Activated CD4-positive, alpha-beta memory T cell treated with anti-CD3 and anti-CD28 coated beads for 36 hours (primary cell): ENCODE measurements at regions not wholly inside any gene's neighbourhood (a gene's known extent, or its start where the extent isn't known, plus 50 kb on each side); places are given as distances from the start of the nearest gene placed in this dataset.

Source experiments
- CTCF ChIA-PET: fragments of 350-600 bp; sonication (Branson Sonifier 250); formaldehyde crosslinking; loops from one replicate; lab custom pipeline; 2021; ENCODE audit warnings: antibody characterized with exemption, inconsistent platforms; lab: Charles Lee
- POLR2A ChIA-PET: fragments of 350-600 bp; sonication (Branson Sonifier 250); formaldehyde crosslinking; loops from one replicate; lab custom pipeline; 2021; ENCODE audit warnings: antibody characterized with exemption; lab: Charles Lee
- DNase-seq: peaks from one replicate; pipeline ENCODE4 v3.0.0-alpha.2; 2020
- H3K27ac Mint-ChIP-seq: one replicate; pipeline ENCODE4 v1.8.0; 2021; ENCODE audit warnings: mixed read lengths
- H3K27me3 Mint-ChIP-seq: one replicate; pipeline ENCODE4 v1.8.0; 2021; ENCODE audit warnings: mixed read lengths
- H3K36me3 Mint-ChIP-seq: one replicate; pipeline ENCODE4 v1.8.0; 2021; ENCODE audit warnings: mixed read lengths
- H3K4me1 Mint-ChIP-seq: one replicate; pipeline ENCODE4 v1.8.0; 2021; ENCODE audit warnings: low read depth, mixed read lengths
- H3K4me3 Mint-ChIP-seq: one replicate; pipeline ENCODE4 v1.8.0; 2021; ENCODE audit warnings: mild to moderate bottlenecking, mixed read lengths
- H3K9me3 Mint-ChIP-seq: one replicate; pipeline ENCODE4 v1.8.0; 2021; ENCODE audit warnings: mixed read lengths
- intact Hi-C: fragments of 100-400 bp; cut with micrococcal nuclease; formaldehyde crosslinking; loops from one replicate; pipeline ENCODE4 v1.15.1; 2023

DNA sequence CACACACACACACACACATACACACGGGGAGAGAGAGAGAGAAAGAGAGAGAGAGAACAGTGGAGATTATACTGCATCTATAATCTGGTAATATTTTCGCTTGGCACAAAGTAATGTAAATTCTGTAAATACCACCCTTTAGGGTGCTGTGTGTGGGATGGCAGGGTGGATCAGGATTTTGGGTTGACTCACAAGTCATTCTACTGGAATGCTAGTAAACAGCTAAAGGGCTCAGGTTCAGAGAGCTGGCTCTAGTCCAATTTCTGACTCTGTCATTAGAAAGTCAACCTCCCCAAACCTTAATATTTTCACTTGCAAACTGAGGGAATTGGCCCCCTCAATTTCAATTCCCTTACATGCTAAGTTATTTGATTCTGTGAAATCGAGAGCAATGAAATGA lies 308.3 kb downstream of the TSN start:
- H3K4me3 Mint-ChIP-seq, result no peak overlapping the region
- no peak overlapping the region for H3K27ac Mint-ChIP-seq
- intact Hi-C loops, result no loop called here
- no peak for DNase-seq
- peaks cover 2% of the 10 kb centered on the region for H3K27me3 Mint-ChIP-seq
- ChIA-PET CTCF (no interaction called here), POLR2A (no interaction called here)
- H3K4me1 Mint-ChIP-seq, result no peaks in the 10 kb centered on the region
- no peaks in the 10 kb centered on the region for H3K36me3 Mint-ChIP-seq
- H3K9me3 Mint-ChIP-seq, result no peaks in the 10 kb centered on the region

DNA sequence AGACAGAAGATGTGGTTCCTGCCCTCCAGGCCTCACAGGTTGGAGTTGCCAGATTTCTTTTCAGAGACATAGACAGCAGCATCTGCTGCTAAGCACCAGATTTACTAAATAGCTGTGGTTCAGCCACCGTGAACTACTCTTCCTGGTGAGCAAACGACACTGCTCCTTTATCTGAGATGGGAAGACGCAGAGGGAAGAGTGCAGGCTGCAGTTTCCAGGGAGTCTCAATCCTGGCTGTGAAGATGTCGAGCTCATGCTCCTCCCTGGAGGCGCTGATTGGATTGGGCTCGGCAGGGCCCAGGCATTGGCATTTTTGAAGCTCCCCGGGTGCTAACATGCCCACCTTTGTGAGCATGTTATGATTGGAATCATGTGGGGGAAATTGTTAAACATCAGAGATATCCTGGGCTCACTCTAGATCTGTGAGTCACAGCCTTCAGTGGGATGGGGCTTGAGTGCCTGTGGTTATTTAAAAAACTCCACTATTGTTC lies 314.8 kb downstream of the TSN start:
- Mint-ChIP-seq H3K27me3 (peaks cover 1% of the 10 kb centered on the region), H3K36me3 (no peaks in the 10 kb centered on the region), H3K4me1 (no peaks in the 10 kb centered on the region), H3K4me3 (no peak overlapping the region), H3K27ac (no peak overlapping the region), H3K9me3 (no peaks in the 10 kb centered on the region)
- ChIA-PET POLR2A (no interaction called here), CTCF (no interaction called here)
- no peak for DNase-seq
- intact Hi-C loops, result no loop called here

DNA sequence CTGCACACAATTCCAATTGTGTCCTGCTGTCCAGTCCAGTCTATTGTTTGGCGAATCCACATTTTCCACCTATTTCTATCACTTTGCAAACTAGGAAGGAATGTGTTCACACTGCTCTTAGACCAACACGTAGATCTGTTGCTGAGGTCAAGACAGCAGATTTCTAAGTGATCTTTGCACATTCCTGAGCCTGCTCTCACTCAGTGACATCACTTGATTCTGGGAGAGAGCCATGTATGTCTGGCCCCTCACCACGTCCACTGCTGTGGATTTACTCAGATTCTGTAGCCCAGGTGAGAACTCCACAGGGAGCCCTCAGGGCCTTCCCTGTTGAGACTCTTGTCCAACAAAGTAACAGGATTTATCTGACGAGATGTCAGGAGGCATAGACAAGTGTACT lies 317.2 kb downstream of the TSN start:
- no peak overlapping the region for H3K27ac Mint-ChIP-seq
- no peaks in the 10 kb centered on the region for H3K27me3 Mint-ChIP-seq
- no peaks in the 10 kb centered on the region for H3K4me1 Mint-ChIP-seq
- ChIA-PET POLR2A (no interaction called here), CTCF (no interaction called here)
- intact Hi-C loops, result no loop called here
- H3K9me3 Mint-ChIP-seq, result no peaks in the 10 kb centered on the region
- no peak for DNase-seq
- H3K36me3 Mint-ChIP-seq, result no peaks in the 10 kb centered on the region
- no peak overlapping the region for H3K4me3 Mint-ChIP-seq

DNA sequence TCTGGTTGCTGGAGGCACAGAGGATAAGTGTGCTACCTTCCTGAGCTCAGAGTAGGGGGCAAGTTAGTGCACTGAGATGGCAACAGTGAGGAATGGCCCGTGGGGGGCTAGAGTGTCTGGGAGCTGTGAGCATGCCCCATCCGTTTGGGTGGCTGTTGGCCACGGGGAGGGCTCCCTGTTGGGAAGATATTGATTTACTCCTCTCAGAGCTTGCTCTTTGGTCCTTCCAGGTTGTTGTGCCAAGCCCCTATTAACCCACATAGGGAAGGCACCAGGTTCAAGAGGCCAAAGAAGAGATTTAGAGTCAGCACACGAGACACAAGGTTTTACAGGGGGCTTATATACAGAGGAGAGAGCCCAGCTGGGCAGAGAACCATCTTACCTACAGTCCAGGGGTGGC lies 318.8 kb downstream of the TSN start:
- Mint-ChIP-seq H3K27me3 (no peaks in the 10 kb centered on the region), H3K9me3 (no peaks in the 10 kb centered on the region), H3K27ac (no peak overlapping the region), H3K36me3 (no peaks in the 10 kb centered on the region), H3K4me3 (no peak overlapping the region), H3K4me1 (no peaks in the 10 kb centered on the region)
- no peak for DNase-seq
- POLR2A ChIA-PET, result no interaction called here
- intact Hi-C loops, result no loop called here
- CTCF ChIA-PET, result no interaction called here

DNA sequence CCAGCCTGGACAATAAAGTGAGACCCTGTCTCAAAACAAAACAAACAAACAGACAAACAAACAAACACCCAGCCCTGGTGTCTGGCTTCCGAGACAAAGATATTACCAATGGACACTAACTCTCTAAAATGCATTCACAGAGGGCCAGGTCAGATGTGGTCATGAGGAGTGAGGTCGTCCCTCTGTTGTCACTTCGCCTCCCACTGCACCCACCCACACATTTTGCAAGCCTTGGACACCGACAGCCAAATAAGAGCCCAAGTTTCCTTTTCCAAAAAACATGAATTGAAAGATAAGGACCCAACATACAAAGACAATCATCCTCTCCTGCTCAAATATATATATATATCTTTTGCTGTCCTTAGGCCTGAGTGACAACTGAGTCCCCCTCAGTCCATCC lies 319.9 kb downstream of the TSN start:
- no peaks in the 10 kb centered on the region for H3K9me3 Mint-ChIP-seq
- no peaks in the 10 kb centered on the region for H3K36me3 Mint-ChIP-seq
- no peaks in the 10 kb centered on the region for H3K4me1 Mint-ChIP-seq
- H3K4me3 Mint-ChIP-seq, result no peak overlapping the region
- no peak overlapping the region for H3K27ac Mint-ChIP-seq
- no peak for DNase-seq
- no peaks in the 10 kb centered on the region for H3K27me3 Mint-ChIP-seq
- POLR2A ChIA-PET, result no interaction called here
- intact Hi-C loops, result no loop called here
- CTCF ChIA-PET, result no interaction called here

DNA sequence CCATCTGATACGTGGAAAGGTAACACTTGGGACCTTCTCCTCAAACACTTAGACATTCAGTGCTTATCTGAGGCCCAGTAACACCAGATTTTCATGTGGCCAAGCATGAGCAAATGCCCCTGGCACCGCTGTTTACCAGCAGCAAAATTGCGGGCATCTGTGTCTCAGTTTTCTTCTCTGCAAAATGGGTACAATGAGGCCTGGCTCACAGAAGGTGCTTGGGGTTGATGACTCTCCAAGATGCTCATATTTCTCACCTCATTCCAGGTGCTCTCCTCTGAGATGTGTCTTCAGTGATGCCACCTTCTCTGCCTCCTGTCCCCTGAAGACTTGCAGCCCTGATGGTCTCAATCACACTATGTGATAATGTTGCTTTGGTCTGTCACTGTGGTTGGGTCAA lies 321.7 kb downstream of the TSN start:
- DNase-seq, result no peak
- ChIA-PET CTCF (interaction anchor here (0.5 kb wide), 1 partner anchor 785 kb away, joined by 3 read pairs; no protein-coding TSS in a partner anchor), POLR2A (no interaction called here)
- H3K27me3 Mint-ChIP-seq, result no peaks in the 10 kb centered on the region
- intact Hi-C loops, result no loop called here
- H3K9me3 Mint-ChIP-seq, result no peaks in the 10 kb centered on the region
- no peak overlapping the region for H3K4me3 Mint-ChIP-seq
- H3K4me1 Mint-ChIP-seq, result no peaks in the 10 kb centered on the region
- no peaks in the 10 kb centered on the region for H3K36me3 Mint-ChIP-seq
- H3K27ac Mint-ChIP-seq, result no peak overlapping the region

DNA sequence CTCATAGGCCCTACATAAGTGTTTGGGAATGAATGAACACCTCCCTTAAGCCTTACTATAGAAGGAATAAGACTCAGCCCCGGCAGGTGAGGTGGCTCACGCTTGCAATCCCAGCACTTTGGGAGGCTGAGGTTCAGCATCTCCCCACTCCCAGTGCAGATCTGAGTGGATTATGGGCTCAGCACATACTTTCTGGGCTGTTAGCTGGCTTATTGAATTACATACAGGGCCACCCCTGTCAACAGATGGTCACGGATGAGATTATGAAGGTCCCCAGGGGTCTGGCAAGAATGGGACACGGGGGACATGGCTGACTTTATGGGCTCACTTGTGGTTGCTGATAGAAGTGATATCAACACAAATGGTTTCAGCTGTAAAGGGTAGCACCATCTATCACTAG lies 322.3 kb downstream of the TSN start:
- no peaks in the 10 kb centered on the region for H3K9me3 Mint-ChIP-seq

DNA sequence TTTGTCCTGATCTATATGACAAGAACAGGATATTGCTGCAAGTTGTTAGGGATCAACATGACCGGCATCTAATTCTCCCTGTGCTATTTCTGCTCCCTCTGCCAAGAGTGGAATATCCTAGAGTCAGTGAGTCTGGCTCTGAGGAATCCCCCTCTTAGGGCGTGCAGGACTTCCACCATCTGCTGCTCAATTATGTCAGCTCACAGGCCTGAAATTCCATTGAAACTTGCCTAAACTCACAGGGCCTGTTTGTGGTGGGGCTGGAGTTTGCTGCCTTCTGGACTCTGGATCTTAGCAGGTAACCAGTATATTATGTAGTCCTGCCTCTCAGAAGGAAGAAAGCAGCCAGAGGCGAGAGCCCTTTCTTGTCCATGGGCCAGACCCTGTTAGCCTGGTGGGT lies 323.0 kb downstream of the TSN start:
- H3K27me3 Mint-ChIP-seq, result no peaks in the 10 kb centered on the region
- no peak overlapping the region for H3K4me3 Mint-ChIP-seq
- no peaks in the 10 kb centered on the region for H3K9me3 Mint-ChIP-seq
- H3K27ac Mint-ChIP-seq, result no peak overlapping the region
- POLR2A ChIA-PET, result no interaction called here
- intact Hi-C loops, result no loop called here
- no peak for DNase-seq
- H3K36me3 Mint-ChIP-seq, result no peaks in the 10 kb centered on the region
- no peaks in the 10 kb centered on the region for H3K4me1 Mint-ChIP-seq
- CTCF ChIA-PET, result no interaction called here

More for the DNA sequence above, 322.3 kb downstream of the TSN start:
- Mint-ChIP-seq H3K4me1 (no peaks in the 10 kb centered on the region), H3K4me3 (no peak overlapping the region), H3K27me3 (no peaks in the 10 kb centered on the region), H3K27ac (no peak overlapping the region), H3K36me3 (no peaks in the 10 kb centered on the region)
- ChIA-PET POLR2A (no interaction called here), CTCF (no interaction called here)
- no peak for DNase-seq
- intact Hi-C loops, result no loop called here

DNA sequence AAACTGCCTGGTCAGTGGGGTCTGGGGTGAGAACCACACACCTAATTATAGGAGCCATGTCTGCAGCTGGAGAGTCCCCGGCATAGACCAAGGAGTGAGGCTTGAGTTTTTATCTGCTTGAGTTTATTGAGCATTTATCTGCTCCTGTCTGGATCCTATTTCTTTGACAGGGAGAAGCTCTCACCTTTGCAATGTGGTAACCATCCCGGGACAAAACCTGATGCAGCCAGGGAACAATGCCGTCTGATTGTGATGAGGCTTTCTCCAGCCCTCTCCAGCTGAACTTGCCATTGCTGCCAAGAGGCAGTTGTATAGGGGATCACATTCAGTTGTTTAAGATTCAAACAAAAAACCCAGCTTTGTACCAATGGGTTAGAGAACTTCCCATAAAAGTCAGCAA lies 324.4 kb downstream of the TSN start:
- peaks cover 1% of the 10 kb centered on the region for H3K27me3 Mint-ChIP-seq
- no peak for DNase-seq
- CTCF ChIA-PET, result no interaction called here

DNA sequence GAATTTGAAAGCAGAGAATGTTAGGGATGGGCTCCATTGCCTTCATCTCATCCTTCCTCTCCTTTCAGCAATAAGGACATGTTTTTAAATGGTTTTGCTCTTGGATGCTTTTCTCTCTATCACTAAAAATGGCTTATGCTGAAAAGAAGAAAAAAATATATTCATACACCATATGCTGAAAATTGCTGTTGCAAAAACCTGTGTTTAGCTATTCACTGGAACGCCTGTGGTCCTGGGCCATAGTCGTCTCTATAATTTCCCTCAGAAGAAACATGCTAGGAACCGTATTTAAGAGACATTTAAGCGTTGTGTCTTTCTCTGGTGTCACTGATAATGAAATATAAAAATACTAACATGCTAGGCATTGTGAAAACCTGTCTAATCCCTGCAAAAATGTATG lies 324.9 kb downstream of the TSN start:
- H3K27me3 Mint-ChIP-seq, result peaks cover 1% of the 10 kb centered on the region

More for the DNA sequence above, 324.4 kb downstream of the TSN start:
- intact Hi-C loops, result no loop called here
- no peak overlapping the region for H3K4me3 Mint-ChIP-seq
- no peaks in the 10 kb centered on the region for H3K4me1 Mint-ChIP-seq
- POLR2A ChIA-PET, result no interaction called here
- H3K9me3 Mint-ChIP-seq, result no peaks in the 10 kb centered on the region
- H3K36me3 Mint-ChIP-seq, result no peaks in the 10 kb centered on the region
- H3K27ac Mint-ChIP-seq, result no peak overlapping the region

DNA sequence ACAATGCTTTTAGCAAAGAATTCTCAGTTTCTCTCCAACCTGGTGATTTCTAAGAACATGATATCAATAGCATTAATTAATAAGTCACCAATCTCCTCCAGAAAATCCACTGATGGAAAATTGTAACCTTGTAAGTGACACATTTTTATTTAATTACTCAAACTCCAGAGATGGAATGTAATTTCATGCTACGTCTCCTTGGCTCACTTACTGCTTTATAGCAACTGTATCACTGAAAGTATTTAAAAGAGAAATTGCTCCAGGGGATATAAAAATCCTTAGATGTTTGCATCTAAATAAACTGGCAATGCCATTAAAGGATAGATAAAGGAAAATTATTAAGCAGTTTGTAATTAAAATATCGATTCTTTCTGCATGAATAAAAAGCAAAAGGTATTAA lies 325.4 kb downstream of the TSN start:
- H3K36me3 Mint-ChIP-seq, result no peaks in the 10 kb centered on the region
- H3K9me3 Mint-ChIP-seq, result no peaks in the 10 kb centered on the region
- no peak overlapping the region for H3K4me3 Mint-ChIP-seq
- POLR2A ChIA-PET, result no interaction called here
- no peak for DNase-seq
- intact Hi-C loops, result no loop called here
- H3K27ac Mint-ChIP-seq, result no peak overlapping the region
- H3K27me3 Mint-ChIP-seq, result peaks cover 1% of the 10 kb centered on the region
- H3K4me1 Mint-ChIP-seq, result no peaks in the 10 kb centered on the region
- CTCF ChIA-PET, result no interaction called here

More for the DNA sequence above, 324.9 kb downstream of the TSN start:
- Mint-ChIP-seq H3K4me1 (no peaks in the 10 kb centered on the region), H3K4me3 (no peak overlapping the region), H3K27ac (no peak overlapping the region), H3K36me3 (no peaks in the 10 kb centered on the region), H3K9me3 (no peaks in the 10 kb centered on the region)
- CTCF ChIA-PET, result no interaction called here
- DNase-seq, result no peak
- POLR2A ChIA-PET, result no interaction called here
- intact Hi-C loops, result no loop called here

DNA sequence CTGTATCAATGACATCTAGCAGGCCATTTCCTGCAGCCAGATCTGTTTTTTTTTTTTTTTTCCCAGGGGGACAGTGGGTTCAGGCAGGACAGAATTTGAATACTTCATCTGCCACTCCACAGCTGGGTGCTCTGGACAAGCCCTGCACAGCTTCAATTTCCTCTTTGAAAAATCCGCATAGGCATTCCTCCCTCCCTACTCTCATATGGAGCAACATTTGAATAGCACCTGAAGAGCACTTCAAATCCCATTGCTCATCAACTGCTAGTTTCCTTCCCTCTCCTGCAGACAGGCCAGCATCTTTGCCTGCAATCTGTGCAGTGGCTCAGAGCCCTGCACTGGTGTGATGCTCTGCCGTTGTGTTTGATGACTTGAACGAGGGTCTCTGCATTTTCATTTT lies 326.3 kb downstream of the TSN start:
- CTCF ChIA-PET, result no interaction called here
- Mint-ChIP-seq H3K27me3 (peaks cover 1% of the 10 kb centered on the region), H3K27ac (no peak overlapping the region), H3K4me1 (no peaks in the 10 kb centered on the region), H3K4me3 (no peak overlapping the region), H3K36me3 (no peaks in the 10 kb centered on the region), H3K9me3 (no peaks in the 10 kb centered on the region)
- no peak for DNase-seq
- POLR2A ChIA-PET, result no interaction called here
- intact Hi-C loops, result no loop called here

DNA sequence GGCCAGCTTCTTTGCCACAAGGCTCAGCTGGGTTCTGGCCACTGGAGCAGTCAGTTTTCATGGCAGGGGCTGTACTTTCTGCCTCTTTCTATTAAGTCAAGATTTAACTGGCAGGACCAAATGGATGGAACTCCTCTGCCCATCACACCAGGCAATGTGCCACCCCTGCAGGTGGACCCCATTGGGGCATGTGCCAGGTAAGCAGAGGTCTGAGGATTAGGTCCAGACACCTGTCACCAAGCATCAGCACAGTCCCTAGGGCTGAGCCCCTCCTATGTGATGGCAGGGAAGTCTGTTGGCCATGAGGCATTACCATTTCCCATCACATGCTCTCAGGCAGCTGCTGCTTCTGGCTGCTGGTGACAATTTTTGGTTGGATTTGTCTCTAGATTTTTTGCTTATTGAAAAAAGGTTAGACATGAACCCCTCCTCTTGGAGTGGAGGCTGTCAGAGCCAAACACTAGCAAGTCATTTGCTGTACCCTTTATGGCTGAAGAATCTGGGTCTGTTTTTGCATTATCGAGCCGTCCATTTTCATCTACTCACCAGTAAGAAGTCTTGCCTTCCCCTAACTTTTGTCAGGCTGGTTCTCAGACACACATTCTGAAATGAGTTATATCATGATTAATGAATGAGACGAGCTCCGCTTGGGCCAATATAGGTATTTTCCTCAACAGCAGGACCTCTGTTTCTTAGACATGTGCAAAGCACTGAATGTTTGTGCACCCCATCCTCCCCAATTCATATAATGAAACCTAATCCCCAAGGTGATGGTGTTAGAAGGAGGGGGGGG lies 328.0 kb downstream of the TSN start:
- intact Hi-C loops, result no loop called here
- ChIA-PET CTCF (no interaction called here), POLR2A (no interaction called here)
- Mint-ChIP-seq H3K9me3 (no peaks in the 10 kb centered on the region), H3K4me1 (no peaks in the 10 kb centered on the region), H3K4me3 (no peak overlapping the region), H3K27me3 (peaks cover 1% of the 10 kb centered on the region), H3K27ac (no peak overlapping the region), H3K36me3 (no peaks in the 10 kb centered on the region)
- no peak for DNase-seq
